HepG2 (cell line): ENCODE measurements at regions not wholly inside any gene's neighbourhood (a gene's known extent, or its start where the extent isn't known, plus 50 kb on each side); places are given as distances from the start of the nearest gene placed in this dataset.

ENCODE experiments used
- ATAC-seq: fragments of 200-7000 bp; cut with Tn5 transposase; 3 replicates; pipeline ENCODE4 v1.9.1; 2020; ENCODE audit warnings: mild to moderate bottlenecking, moderate library complexity
- BruUV-seq: library from RNA; stranded (reverse); fragments of 400-500 nt; replicated peaks from 2 replicates; lab custom pipeline; 2021; lab: Mats Ljungman, UMichigan
- CTCF ChIA-PET: fragments of 300-600 bp; formaldehyde crosslinking; extraction: SDS; loops from one replicate; lab custom pipeline; 2021; ENCODE audit warnings: low total read pairs, inconsistent platforms, low intra/inter-chr PET ratio; lab: Yijun Ruan, JAX
- POLR2A ChIA-PET: fragments of 350-600 bp; sonication (Branson Sonifier 250); formaldehyde crosslinking; loops from one replicate; lab custom pipeline; 2020; ENCODE audit warnings: antibody characterized with exemption, inconsistent platforms; lab: Yijun Ruan, JAX
- DNase-seq: peaks from one replicate; pipeline ENCODE4 v3.0.0-alpha.2; 2015; ENCODE audit warnings: low spot score
- FAIRE-seq: peaks from 3 replicates; lab custom pipeline; 2011; peaks lifted over from hg19 to GRCh38; lab: Jason Lieb, UNC
- H2AFZ ChIP-seq: one replicate; pipeline ENCODE4 v1.6.1; 2011; ENCODE audit warnings: low read length, inconsistent platforms
- H3K27ac ChIP-seq: fragments of 300-600 bp; 3 replicates; pipeline ENCODE4 v1.8.0; 2011; ENCODE audit warnings: mixed run types, mild to moderate bottlenecking, mixed read lengths, low read length, inconsistent platforms; ENCODE audit not compliant: insufficient read depth; ENCODE audit errors: extremely low read length
- H3K27me3 ChIP-seq, 2 experiments: fragments of 200-600 bp in 1 of 2; 2 replicates in 1 of 2; 3 replicates in 1 of 2; pipeline versions ENCODE4 v1.6.0 to v1.8.0; 2011; ENCODE audit warnings: low read length in 2 of 2, mild to moderate bottlenecking in 2 of 2, moderate library complexity in 2 of 2, inconsistent platforms in 1 of 2; ENCODE audit not compliant: insufficient read depth in 2 of 2, control insufficient read depth in 1 of 2
- H3K36me3 ChIP-seq, 2 experiments: fragments of 200-600 bp in 1 of 2; replicated peaks in 1 of 2; 2 replicates in 1 of 2; 3 replicates in 1 of 2; pipeline versions ENCODE4 v1.5.1 to v1.8.0; 2011; ENCODE audit warnings: low read length in 2 of 2, inconsistent platforms in 1 of 2; ENCODE audit not compliant: insufficient read depth in 2 of 2, control insufficient read depth in 1 of 2
- H3K4me1 ChIP-seq: 2 replicates; pipeline ENCODE4 v1.5.1; 2012; ENCODE audit warnings: low read length, inconsistent platforms; ENCODE audit not compliant: insufficient read depth
- H3K4me2 ChIP-seq: 2 replicates; pipeline ENCODE4 v1.6.0; 2011; ENCODE audit warnings: low read depth, low read length, inconsistent platforms
- H3K4me3 ChIP-seq, 3 experiments: fragments of 200-600 bp in 1 of 3; sonication (generic), shearing (Covaris generic) in 1 of 3; replicated peaks in 1 of 3; 2 replicates each; pipeline ENCODE4 v1.5.1; 2011 to 2016; ENCODE audit warnings: low read length in 3 of 3, inconsistent platforms in 2 of 3, low read depth in 2 of 3, mild to moderate bottlenecking in 2 of 3, control low read depth in 1 of 3, mixed read lengths in 1 of 3; ENCODE audit not compliant: insufficient read depth in 1 of 3
- H3K79me2 ChIP-seq: one replicate; pipeline ENCODE4 v1.6.1; 2011; ENCODE audit warnings: low read length, inconsistent platforms; ENCODE audit not compliant: insufficient read depth
- H3K9ac ChIP-seq: 2 replicates; pipeline ENCODE4 v1.6.0; 2011; ENCODE audit warnings: mild to moderate bottlenecking, low read depth, low read length, inconsistent platforms; ENCODE audit not compliant: insufficient read depth
- H3K9me3 ChIP-seq: 2 replicates; pipeline ENCODE4 v1.5.1; 2012; ENCODE audit warnings: mild to moderate bottlenecking, low read length
- H4K20me1 ChIP-seq: 2 replicates; pipeline ENCODE4 v1.6.0; 2011; ENCODE audit warnings: inconsistent platforms, mild to moderate bottlenecking, low read length, moderate library complexity; ENCODE audit not compliant: insufficient read depth
- ASH2L ChIP-seq: fragments of 300-600, 200-600 bp; sonication (generic); IDR thresholded peaks from 2 replicates; pipeline ENCODE4 v1.7.0; 2017; ENCODE audit warnings: low read depth, mild to moderate bottlenecking, moderate library complexity, mixed read lengths, low read length; ENCODE audit not compliant: insufficient read length
- MYNN ChIP-seq: sonication (generic); formaldehyde crosslinking; IDR thresholded peaks from 2 replicates; pipeline ENCODE4 v1.4.0; 2020; ENCODE audit warnings: mild to moderate bottlenecking, low read depth, missing genetic modification reagents
- TP53 ChIP-seq: sonication (generic); formaldehyde crosslinking; conservative IDR thresholded peaks from 2 replicates; pipeline ENCODE4 v1.4.0; 2020; ENCODE audit warnings: missing genetic modification reagents
- YY1 ChIP-seq: IDR thresholded peaks from 2 replicates; pipeline ENCODE4 v1.6.1; 2011; ENCODE audit warnings: low read length, low read depth, moderate library complexity, mild to moderate bottlenecking; ENCODE audit not compliant: insufficient read depth, insufficient replicate concordance
- ZBTB21 ChIP-seq: sonication (generic); formaldehyde crosslinking; IDR thresholded peaks from 2 replicates; pipeline ENCODE4 v1.4.0; 2020; ENCODE audit warnings: missing genetic modification reagents
- ZFP36L2 ChIP-seq: sonication (generic); formaldehyde crosslinking; IDR thresholded peaks from 2 replicates; pipeline ENCODE4 v1.4.0; 2020; ENCODE audit warnings: missing genetic modification reagents
- ZNF33B ChIP-seq: sonication (generic); formaldehyde crosslinking; IDR thresholded peaks from 2 replicates; pipeline ENCODE4 v1.5.1; 2020; ENCODE audit warnings: mild to moderate bottlenecking, missing genetic modification reagents
- ZNF543 ChIP-seq: sonication (generic); formaldehyde crosslinking; IDR thresholded peaks from 2 replicates; pipeline ENCODE4 v1.4.0; 2020; ENCODE audit warnings: mild to moderate bottlenecking, missing genetic modification reagents
- WGBS: methylation state at CpG from one replicate; pipeline ENCODE4 v1.1.6; 2017; ENCODE audit warnings: low lambda C conversion rate; 5-methylcytosine and 5-hydroxymethylcytosine counted together
- in situ Hi-C: cut with HindIII; loops from 2 replicates; pipeline ENCODE4 v1.10.0; 2017; ENCODE audit warnings: low pct_unique_long_range_greater_than_20kb; ENCODE audit not compliant: extremely low pct_ligation_motif_present
- intact Hi-C: fragments of 100-400 bp; cut with micrococcal nuclease; formaldehyde crosslinking; loops from one replicate; pipeline ENCODE4 v1.10.0; 2022; ENCODE audit not compliant: unreplicated experiment
- TF ChIP-seq, protein P1 (sequence below): sonication (generic); formaldehyde crosslinking; conservative IDR thresholded peaks from 2 replicates; pipeline ENCODE4 v1.5.0; 2020; ENCODE audit warnings: missing genetic modification reagents
- TF ChIP-seq, protein P2 (sequence below): sonication (generic); formaldehyde crosslinking; IDR thresholded peaks from 2 replicates; pipeline ENCODE4 v1.4.0; 2020; ENCODE audit warnings: missing genetic modification reagents
- TF ChIP-seq, protein P3 (sequence below): sonication (generic); formaldehyde crosslinking; IDR thresholded peaks from 2 replicates; pipeline ENCODE4 v1.8.0; 2022; ENCODE audit warnings: mild to moderate bottlenecking, missing genetic modification reagents, moderate library complexity
- TF ChIP-seq, protein P4 (sequence below): sonication (generic); formaldehyde crosslinking; IDR thresholded peaks from 2 replicates; pipeline ENCODE4 v1.4.0; 2020; ENCODE audit warnings: mild to moderate bottlenecking, missing genetic modification reagents, borderline replicate concordance

DNA sequence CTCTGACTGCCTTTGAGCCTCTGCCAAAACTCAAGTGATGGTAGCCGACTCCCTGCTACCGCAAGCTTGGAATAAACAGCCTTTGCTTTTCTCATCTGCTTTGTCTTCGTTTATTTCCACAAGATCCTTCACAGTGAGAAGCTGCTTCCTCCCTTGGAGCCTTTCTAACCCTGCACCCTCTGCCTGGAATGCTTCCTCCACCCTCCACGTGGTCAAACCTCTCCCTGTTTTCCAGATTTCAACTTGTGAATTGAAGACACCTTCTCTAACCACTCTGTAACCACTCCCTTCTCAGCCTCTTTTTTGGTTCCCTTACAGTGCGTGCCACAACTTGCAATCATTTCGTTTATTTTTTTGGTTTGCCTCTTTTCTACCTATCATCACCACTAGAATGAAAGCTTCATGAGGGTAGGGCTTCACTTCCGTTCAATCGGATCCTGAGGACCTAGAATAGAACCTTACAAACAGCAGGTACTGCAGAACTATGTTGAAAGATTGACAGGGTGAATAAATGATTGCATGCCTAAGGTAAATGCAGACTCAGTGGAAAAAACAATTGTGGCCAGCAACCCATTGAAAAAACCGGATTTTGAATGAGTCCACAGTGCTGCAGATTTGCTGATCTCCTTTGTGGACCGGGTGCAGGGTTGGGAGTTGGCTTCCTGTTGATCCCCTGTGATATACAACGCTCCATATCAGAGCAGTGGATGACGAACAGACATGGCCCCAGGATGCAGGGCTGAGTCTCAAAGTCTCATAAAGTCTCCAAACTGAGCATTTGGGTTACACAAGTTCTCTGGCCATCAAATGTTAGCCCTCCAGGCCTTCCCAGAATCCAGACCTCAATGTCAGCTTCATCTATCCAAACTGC lies 51.0 kb upstream of the HIVEP1 start (continued):
- TF ChIP-seq, protein P1, sequence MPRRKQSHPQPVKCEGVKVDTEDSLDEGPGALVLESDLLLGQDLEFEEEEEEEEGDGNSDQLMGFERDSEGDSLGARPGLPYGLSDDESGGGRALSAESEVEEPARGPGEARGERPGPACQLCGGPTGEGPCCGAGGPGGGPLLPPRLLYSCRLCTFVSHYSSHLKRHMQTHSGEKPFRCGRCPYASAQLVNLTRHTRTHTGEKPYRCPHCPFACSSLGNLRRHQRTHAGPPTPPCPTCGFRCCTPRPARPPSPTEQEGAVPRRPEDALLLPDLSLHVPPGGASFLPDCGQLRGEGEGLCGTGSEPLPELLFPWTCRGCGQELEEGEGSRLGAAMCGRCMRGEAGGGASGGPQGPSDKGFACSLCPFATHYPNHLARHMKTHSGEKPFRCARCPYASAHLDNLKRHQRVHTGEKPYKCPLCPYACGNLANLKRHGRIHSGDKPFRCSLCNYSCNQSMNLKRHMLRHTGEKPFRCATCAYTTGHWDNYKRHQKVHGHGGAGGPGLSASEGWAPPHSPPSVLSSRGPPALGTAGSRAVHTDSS (CRISPR knock-in tag), result no peak
- TF ChIP-seq, protein P2, sequence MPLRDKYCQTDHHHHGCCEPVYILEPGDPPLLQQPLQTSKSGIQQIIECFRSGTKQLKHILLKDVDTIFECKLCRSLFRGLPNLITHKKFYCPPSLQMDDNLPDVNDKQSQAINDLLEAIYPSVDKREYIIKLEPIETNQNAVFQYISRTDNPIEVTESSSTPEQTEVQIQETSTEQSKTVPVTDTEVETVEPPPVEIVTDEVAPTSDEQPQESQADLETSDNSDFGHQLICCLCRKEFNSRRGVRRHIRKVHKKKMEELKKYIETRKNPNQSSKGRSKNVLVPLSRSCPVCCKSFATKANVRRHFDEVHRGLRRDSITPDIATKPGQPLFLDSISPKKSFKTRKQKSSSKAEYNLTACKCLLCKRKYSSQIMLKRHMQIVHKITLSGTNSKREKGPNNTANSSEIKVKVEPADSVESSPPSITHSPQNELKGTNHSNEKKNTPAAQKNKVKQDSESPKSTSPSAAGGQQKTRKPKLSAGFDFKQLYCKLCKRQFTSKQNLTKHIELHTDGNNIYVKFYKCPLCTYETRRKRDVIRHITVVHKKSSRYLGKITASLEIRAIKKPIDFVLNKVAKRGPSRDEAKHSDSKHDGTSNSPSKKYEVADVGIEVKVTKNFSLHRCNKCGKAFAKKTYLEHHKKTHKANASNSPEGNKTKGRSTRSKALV, result no peak
- TF ChIP-seq ZNF33B (no peak), ZFP36L2 (CRISPR knock-in tag) (no peak), ZBTB21 (CRISPR knock-in tag) (no peak)

DNA sequence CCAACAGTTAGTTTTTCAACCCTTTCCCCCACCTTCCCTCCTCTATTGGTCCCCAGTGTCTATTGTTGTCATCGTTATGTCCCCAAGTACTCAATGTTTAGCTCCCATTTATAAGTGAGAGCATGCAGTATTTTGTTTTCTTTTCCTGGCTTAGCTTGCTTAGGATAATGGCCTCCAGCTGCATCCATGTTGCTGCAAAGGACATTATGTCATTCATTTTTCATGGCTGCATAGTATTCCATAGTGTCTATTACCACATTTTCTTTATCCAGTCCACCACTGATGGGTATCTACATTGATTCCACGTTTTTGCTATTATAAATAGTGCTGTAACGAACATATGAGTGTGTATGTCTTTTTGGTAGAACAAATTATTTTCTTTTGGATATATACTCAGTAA lies 55.3 kb upstream of the HIVEP1 start:
- Histone ChIP-seq H3K4me1 (no peaks in the 10 kb centered on the region), H3K27ac (no peak overlapping the region), H3K4me3 (no peak overlapping the region), H3K79me2 (no peaks in the 10 kb centered on the region), H4K20me1 (no peaks in the 10 kb centered on the region), H3K27me3 (no peaks in the 10 kb centered on the region), H3K36me3 (no peaks in the 10 kb centered on the region), H2AFZ (no peak overlapping the region), H3K9me3 (no peaks in the 10 kb centered on the region), H3K4me2 (no peak overlapping the region), H3K9ac (no peak overlapping the region)
- DNase-seq (no peak), ATAC-seq (no peak), FAIRE-seq (no peak)
- BruUV-seq, result no TSS peak
- POLR2A ChIA-PET, result no interaction called here
- intact Hi-C loops, result no loop called here
- in situ Hi-C loops, result no loop called here
- 20% methylated on average over 3 of the region's 3 CpGs for WGBS
- CTCF ChIA-PET, result no interaction called here
- no peak for TF ChIP-seq MYNN (CRISPR knock-in tag)
- TF ChIP-seq ZNF543 (CRISPR knock-in tag), result no peak
- TF ChIP-seq, protein P3, sequence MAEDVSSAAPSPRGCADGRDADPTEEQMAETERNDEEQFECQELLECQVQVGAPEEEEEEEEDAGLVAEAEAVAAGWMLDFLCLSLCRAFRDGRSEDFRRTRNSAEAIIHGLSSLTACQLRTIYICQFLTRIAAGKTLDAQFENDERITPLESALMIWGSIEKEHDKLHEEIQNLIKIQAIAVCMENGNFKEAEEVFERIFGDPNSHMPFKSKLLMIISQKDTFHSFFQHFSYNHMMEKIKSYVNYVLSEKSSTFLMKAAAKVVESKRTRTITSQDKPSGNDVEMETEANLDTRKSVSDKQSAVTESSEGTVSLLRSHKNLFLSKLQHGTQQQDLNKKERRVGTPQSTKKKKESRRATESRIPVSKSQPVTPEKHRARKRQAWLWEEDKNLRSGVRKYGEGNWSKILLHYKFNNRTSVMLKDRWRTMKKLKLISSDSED (CRISPR knock-in tag), result no peak
- no peak for TF ChIP-seq TP53 (CRISPR knock-in tag)
- no peak for TF ChIP-seq YY1
- TF ChIP-seq ASH2L, result no peak
- TF ChIP-seq, protein P4, sequence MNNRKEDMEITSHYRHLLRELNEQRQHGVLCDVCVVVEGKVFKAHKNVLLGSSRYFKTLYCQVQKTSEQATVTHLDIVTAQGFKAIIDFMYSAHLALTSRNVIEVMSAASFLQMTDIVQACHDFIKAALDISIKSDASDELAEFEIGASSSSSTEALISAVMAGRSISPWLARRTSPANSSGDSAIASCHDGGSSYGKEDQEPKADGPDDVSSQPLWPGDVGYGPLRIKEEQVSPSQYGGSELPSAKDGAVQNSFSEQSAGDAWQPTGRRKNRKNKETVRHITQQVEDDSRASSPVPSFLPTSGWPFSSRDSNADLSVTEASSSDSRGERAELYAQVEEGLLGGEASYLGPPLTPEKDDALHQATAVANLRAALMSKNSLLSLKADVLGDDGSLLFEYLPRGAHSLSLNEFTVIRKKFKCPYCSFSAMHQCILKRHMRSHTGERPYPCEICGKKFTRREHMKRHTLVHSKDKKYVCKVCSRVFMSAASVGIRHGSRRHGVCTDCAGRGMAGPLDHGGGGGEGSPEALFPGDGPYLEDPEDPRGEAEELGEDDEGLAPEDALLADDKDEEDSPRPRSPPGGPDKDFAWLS (CRISPR knock-in tag), result no peak
